Nephron progenitor cell (in vitro differentiated cells): ENCODE measurements at regions not wholly inside any gene's neighbourhood (a gene's known extent, or its start where the extent isn't known, plus 50 kb on each side); places are given as distances from the start of the nearest gene placed in this dataset.
A peak's percentile ranks its signal among the peaks of the same experiment; 100 is the strongest.
"Not testable (repeated sequence)": the region's sequence is repeated elsewhere in the genome, so short reads cannot be mapped to it uniquely, and the experiment has no call there.

Experiments
- DNase-seq: peaks from one replicate; pipeline ENCODE4 v3.0.0; 2021
- H3K27ac Mint-ChIP-seq: 2 replicates; pipeline ENCODE4 v1.8.0; 2021; ENCODE audit warnings: mild to moderate bottlenecking, moderate library complexity, mixed read lengths
- H3K27me3 Mint-ChIP-seq: 2 replicates; pipeline ENCODE4 v1.8.0; 2021; ENCODE audit warnings: mild to moderate bottlenecking, low read depth, mixed read lengths; ENCODE audit not compliant: poor library complexity
- H3K36me3 Mint-ChIP-seq: 2 replicates; pipeline ENCODE4 v1.8.0; 2021; ENCODE audit warnings: low read depth, mixed read lengths
- H3K4me1 Mint-ChIP-seq: 2 replicates; pipeline ENCODE4 v1.8.0; 2021; ENCODE audit warnings: mixed read lengths
- H3K4me3 Mint-ChIP-seq: 2 replicates; pipeline ENCODE4 v1.8.0; 2021; ENCODE audit warnings: mild to moderate bottlenecking, moderate library complexity, mixed read lengths
- H3K9me3 Mint-ChIP-seq: 2 replicates; pipeline ENCODE4 v1.8.0; 2021; ENCODE audit warnings: mild to moderate bottlenecking, moderate library complexity, mixed read lengths
- CTCF ChIP-seq: fragments of 200-600 bp; sonication (generic); IDR thresholded peaks from 2 replicates; pipeline ENCODE4 v1.5.0; 2021; ENCODE audit warnings: antibody characterized with exemption

- Mint-ChIP-seq H3K27me3 (no peaks in the 10 kb centered on the region), H3K9me3 (no peaks in the 10 kb centered on the region), H3K27ac (no peak overlapping the region), H3K36me3 (no peaks in the 10 kb centered on the region), H3K4me1 (no peaks in the 10 kb centered on the region), H3K4me3 (no peak overlapping the region)
- no peak for DNase-seq
- TF ChIP-seq CTCF, result no peak
Observed at GRCh38 chr2:163123526-163123925, 285.0 kb upstream of the KCNH7 start.

DNA sequence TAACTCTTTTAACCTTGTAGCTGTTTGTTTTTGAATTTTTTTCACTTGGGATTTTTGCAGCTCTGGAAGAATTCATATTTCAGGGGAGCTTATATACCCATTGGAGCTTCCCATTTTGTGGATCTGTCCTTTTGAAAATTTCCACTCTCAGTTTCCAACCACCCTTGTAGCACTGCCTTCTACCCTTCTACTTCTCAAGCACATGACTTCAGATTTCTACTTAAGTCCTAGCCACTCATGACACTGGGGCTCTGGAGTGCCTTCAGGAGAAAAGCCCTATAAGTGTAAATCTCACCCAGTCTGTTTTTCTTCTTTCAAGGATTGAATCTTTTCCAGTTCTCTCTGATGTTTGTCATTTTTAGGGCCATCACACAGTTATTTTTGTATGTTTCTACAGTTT, 283.7 kb upstream of the KCNH7 start:
- no peaks in the 10 kb centered on the region for H3K9me3 Mint-ChIP-seq
- TF ChIP-seq CTCF, result no peak
- no peaks in the 10 kb centered on the region for H3K36me3 Mint-ChIP-seq
- DNase-seq, result no peak
- no peaks in the 10 kb centered on the region for H3K4me1 Mint-ChIP-seq
- H3K4me3 Mint-ChIP-seq, result no peak overlapping the region
- no peak overlapping the region for H3K27ac Mint-ChIP-seq
- no peaks in the 10 kb centered on the region for H3K27me3 Mint-ChIP-seq

DNA sequence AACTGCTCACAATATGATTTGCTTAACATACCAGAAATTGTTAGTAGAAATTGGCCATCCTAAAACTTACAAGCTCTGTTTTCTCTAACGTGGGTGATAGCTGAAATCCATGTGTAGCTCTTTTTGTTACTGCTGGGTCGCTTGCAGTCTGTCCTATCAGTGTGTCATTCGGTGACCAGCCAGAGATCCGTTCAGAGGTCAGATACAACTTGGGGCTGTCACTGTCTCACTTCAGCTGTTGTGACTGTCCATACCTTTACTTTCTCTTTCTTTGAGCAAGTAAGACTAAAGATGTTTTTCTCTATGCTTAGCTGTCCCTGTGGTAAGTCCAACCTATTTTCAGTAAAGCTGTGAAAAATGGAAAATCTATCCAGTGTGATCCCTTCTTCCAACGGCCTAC, 282.9 kb upstream of the KCNH7 start:
- Mint-ChIP-seq H3K9me3 (no peaks in the 10 kb centered on the region), H3K4me3 (no peak overlapping the region), H3K36me3 (no peaks in the 10 kb centered on the region), H3K4me1 (no peaks in the 10 kb centered on the region), H3K27ac (no peak overlapping the region), H3K27me3 (no peaks in the 10 kb centered on the region)
- no peak for TF ChIP-seq CTCF
- no peak for DNase-seq

GRCh38 chr2:163119966-163120365, 281.4 kb upstream of the KCNH7 start:
- no peak for DNase-seq

GRCh38 chr2:163086940-163087339, 248.4 kb upstream of the KCNH7 start:
- Mint-ChIP-seq H3K9me3 (peaks cover 34% of the 10 kb centered on the region), H3K36me3 (peaks cover 9% of the 10 kb centered on the region), H3K4me3 (no peak overlapping the region), H3K27me3 (peaks cover 6% of the 10 kb centered on the region), H3K27ac (peak overlapping the region; percentile 88), H3K4me1 (peaks cover 18% of the 10 kb centered on the region)
- no peak for TF ChIP-seq CTCF
- DNase-seq, result no peak

More at GRCh38 chr2:163119966-163120365, 281.4 kb upstream of the KCNH7 start:
- H3K27me3 Mint-ChIP-seq, result no peaks in the 10 kb centered on the region
- H3K4me3 Mint-ChIP-seq, result no peak overlapping the region
- H3K36me3 Mint-ChIP-seq, result no peaks in the 10 kb centered on the region
- no peak for TF ChIP-seq CTCF
- no peaks in the 10 kb centered on the region for H3K9me3 Mint-ChIP-seq
- no peak overlapping the region for H3K27ac Mint-ChIP-seq
- no peaks in the 10 kb centered on the region for H3K4me1 Mint-ChIP-seq

DNA sequence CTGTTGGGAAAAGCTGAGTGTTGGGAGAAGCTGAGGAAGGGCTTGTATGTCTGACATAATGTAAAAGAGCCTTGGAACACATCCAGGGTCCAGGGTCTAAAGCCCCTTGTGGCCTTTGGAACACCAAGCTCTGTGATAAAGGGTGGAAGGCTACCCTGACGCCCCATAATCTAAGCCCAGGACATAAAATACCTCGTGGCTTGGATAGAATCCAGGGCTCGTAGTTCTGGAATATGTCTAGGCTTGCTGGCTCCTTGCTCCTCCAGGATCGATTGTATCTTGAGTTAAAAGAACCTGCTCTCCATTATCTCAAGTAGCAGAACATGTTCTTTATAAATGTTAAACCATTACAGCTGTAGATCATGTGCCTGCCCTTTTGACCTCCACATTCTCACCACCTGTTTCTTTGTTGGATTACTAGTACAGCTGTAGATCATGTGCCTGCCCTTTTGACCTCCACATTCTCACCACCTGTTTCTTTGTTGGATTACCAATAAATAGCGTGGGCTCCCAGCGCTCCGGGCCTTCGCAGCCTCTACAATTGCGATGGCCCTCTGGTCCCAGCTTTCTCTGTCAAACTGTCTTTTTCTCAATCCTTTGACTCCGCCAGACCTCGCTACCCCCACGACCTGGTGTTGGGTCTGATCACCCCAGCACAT, 246.9 kb upstream of the KCNH7 start:
- Mint-ChIP-seq H3K9me3 (peaks cover 44% of the 10 kb centered on the region), H3K4me1 (peaks cover 18% of the 10 kb centered on the region), H3K27ac (peak overlapping the region; percentile 84)
- H3K27me3 Mint-ChIP-seq, H3K4me3 Mint-ChIP-seq, H3K36me3 Mint-ChIP-seq: not testable (repeated sequence)
- DNase-seq, result peak; percentile 8
